Hematopoietic multipotent progenitor cell treated with erythropoietin and hydrocortisone succinate and interleukin-3 and kit ligand, for 4 days (in vitro differentiated cells): ENCODE measurements at regions not wholly inside any gene's neighbourhood (a gene's known extent, or its start where the extent isn't known, plus 50 kb on each side); places are given as distances from the start of the nearest gene placed in this dataset.

ENCODE experiments used
- DNase-seq: peaks from one replicate; pipeline ENCODE4 v3.0.0-alpha.2; 2015

GRCh38 chr18:46268671-46269070, 164.5 kb downstream of the HAUS1 start:
- no peak for DNase-seq

GRCh38 chr18:46269275-46269674, 165.1 kb downstream of the HAUS1 start:
- DNase-seq = no peak

- DNase-seq = no peak
Observed at GRCh38 chr18:46271488-46271887, 167.3 kb downstream of the HAUS1 start.

- DNase-seq = no peak
Observed at GRCh38 chr18:46273861-46274260, 169.7 kb downstream of the HAUS1 start.

- DNase-seq = no peak
Observed at GRCh38 chr18:46274266-46274665, 170.1 kb downstream of the HAUS1 start.

- DNase-seq = no peak
Observed at GRCh38 chr18:46275370-46275769, 171.2 kb downstream of the HAUS1 start.

- DNase-seq = no peak
Observed at GRCh38 chr18:46276748-46277147, 172.6 kb downstream of the HAUS1 start.

GRCh38 chr18:46278481-46279465, 174.6 kb downstream of the HAUS1 start:
- peak; percentile 40 for DNase-seq

GRCh38 chr18:46279673-46280072, 175.5 kb downstream of the HAUS1 start:
- DNase-seq = no peak

- DNase-seq = peak; percentile 87
Observed at GRCh38 chr18:46281185-46282176, 177.3 kb downstream of the HAUS1 start.

GRCh38 chr18:46282177-46282570, 178.0 kb downstream of the HAUS1 start:
- DNase-seq = no peak

GRCh38 chr18:46282646-46283045, 178.5 kb downstream of the HAUS1 start:
- DNase-seq = no peak

- DNase-seq = no peak
Observed at GRCh38 chr18:46283268-46283667, 179.1 kb downstream of the HAUS1 start.

- no peak for DNase-seq
Observed at GRCh38 chr18:46283895-46284295, 179.7 kb downstream of the HAUS1 start.

- DNase-seq = no peak
Observed at GRCh38 chr18:46289463-46289862, 185.3 kb downstream of the HAUS1 start.

- DNase-seq = no peak
Observed at GRCh38 chr18:46289931-46290330, 185.7 kb downstream of the HAUS1 start.

- DNase-seq = no peak
Observed at GRCh38 chr18:46290440-46291020, 186.3 kb downstream of the HAUS1 start.

GRCh38 chr18:46291149-46291548, 187.0 kb downstream of the HAUS1 start:
- DNase-seq = peak; percentile 53

GRCh38 chr18:46293742-46294181, 189.6 kb downstream of the HAUS1 start:
- DNase-seq = no peak

- DNase-seq = no peak
Observed at GRCh38 chr18:46294318-46294717, 190.1 kb downstream of the HAUS1 start.

- no peak for DNase-seq
Observed at GRCh38 chr18:46294751-46295150, 190.6 kb downstream of the HAUS1 start.

- no peak for DNase-seq
Observed at GRCh38 chr18:46295416-46295815, 191.2 kb downstream of the HAUS1 start.

GRCh38 chr18:46296656-46297055, 192.5 kb downstream of the HAUS1 start:
- DNase-seq = no peak
